ENCODE measurements at regions not wholly inside any gene's neighbourhood (a gene's known extent, or its start where the extent isn't known, plus 50 kb on each side); places are given as distances from the start of the nearest gene placed in this dataset.

DNA sequence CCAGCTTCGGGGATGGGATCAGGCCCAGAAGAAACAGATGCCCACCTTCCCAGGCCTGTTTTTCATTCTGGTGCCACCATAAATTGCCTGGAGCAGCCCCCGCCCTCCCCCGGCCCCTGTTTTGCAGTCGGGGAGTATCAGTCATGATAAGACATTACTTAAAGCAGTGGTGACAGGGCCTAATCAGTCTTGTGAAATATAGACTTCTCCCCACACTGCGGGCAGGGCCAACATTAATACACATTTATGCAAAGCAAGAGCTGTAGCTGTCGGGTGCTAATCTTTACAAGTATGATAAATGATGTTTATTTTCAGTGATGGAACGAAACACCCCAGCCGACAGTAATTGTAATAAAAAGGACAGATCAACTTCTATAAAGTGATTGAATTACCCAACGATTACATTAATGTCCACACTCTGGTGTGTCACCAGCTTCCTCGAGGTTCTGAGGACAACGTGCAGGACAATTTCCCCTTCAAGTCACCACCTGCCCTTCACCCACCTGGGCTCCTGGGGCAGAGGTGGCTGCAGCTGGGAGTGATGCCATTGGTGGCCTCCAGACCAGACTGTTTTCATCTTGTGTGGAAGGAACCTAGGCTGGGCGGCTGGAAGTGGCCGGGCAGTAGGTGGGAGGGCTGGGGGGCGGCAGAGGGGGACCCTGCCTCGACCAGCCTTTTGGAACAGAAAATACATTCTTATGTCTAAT, 226.0 kb downstream of the TFCP2L1 start:
- WGBS, 2 donors: 82 to 88% methylated on average over 15 of the region's 15 CpGs

DNA sequence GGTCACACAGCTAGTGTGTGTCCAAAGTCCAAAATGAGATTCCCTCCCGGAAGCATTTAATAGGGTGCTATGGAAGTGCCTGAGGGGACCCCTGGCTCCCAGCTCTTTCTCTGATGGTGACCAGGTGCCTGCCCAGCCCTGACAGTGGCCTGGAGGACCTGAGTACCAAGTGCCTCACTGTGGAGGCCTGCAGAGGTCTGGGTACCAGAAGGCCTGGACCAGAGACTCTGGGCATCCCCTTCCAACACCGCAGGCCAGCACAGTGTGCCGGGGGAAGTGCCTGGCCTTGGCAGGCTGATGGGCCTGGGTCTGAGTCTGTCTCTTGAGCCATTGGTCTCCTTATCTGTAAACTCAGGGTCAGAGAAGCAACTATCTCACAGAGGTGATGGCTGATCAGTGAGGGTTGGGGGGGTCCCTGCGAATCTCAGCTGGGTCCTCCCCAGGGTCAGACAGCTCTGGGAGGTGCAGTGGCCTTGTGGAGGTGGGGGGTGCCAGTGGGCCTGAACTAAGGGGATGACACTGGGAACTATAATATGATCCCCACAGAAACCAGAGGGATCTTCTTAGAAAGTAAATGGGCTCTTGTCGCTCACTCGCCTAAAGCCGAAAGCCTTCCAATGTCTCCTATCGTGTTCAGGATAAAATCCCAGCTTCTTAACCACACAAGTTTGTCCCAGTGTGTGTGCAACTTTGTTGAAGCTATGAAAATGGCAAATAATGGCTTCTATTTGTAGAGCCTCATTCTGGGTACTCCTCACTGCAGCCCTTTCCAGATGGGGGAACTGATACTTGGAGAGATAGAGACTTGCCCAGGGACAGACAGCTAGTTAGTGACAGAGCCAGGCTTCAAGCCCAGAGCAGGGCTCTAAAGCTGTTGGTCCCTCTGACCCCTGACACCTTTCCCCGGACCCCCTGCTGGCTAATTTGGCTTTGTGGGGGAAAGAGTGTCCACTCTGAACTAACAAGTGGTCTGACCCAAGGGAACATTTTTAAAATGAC, 225.1 kb downstream of the TFCP2L1 start:
- 88 to 89% methylated on average over 9 of the region's 9 CpGs for WGBS, 2 donors
- no peak for DNase-seq (ENCODE audit: low spot score in 2 of 2)
- no peaks in the 10 kb centered on the region for H3K36me3 ChIP-seq
- no peaks in the 10 kb centered on the region for H3K9me3 ChIP-seq
- no peaks in the 10 kb centered on the region for H3K27me3 ChIP-seq
- H3K4me1 ChIP-seq: no peaks in the 10 kb centered on the region
- no peak overlapping the region for H3K27ac ChIP-seq
- H3K4me3 ChIP-seq: no peak overlapping the region
- TF ChIP-seq, protein P1, sequence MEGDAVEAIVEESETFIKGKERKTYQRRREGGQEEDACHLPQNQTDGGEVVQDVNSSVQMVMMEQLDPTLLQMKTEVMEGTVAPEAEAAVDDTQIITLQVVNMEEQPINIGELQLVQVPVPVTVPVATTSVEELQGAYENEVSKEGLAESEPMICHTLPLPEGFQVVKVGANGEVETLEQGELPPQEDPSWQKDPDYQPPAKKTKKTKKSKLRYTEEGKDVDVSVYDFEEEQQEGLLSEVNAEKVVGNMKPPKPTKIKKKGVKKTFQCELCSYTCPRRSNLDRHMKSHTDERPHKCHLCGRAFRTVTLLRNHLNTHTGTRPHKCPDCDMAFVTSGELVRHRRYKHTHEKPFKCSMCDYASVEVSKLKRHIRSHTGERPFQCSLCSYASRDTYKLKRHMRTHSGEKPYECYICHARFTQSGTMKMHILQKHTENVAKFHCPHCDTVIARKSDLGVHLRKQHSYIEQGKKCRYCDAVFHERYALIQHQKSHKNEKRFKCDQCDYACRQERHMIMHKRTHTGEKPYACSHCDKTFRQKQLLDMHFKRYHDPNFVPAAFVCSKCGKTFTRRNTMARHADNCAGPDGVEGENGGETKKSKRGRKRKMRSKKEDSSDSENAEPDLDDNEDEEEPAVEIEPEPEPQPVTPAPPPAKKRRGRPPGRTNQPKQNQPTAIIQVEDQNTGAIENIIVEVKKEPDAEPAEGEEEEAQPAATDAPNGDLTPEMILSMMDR (IDR thresholded peaks at IDR 0.05): no peak
- no peak for TF ChIP-seq EP300 (IDR thresholded peaks at IDR 0.05)
- no peak for TF ChIP-seq POLR2A (IDR thresholded peaks at IDR 0.05)

More for the DNA sequence above, 226.0 kb downstream of the TFCP2L1 start:
- no peak for DNase-seq (ENCODE audit: low spot score in 2 of 2)
- TF ChIP-seq, protein P1 (IDR thresholded peaks at IDR 0.05): no peak
- TF ChIP-seq POLR2A (IDR thresholded peaks at IDR 0.05) (no peak), EP300 (IDR thresholded peaks at IDR 0.05) (no peak)
- Histone ChIP-seq H3K27me3 (no peaks in the 10 kb centered on the region), H3K27ac (no peak overlapping the region), H3K4me3 (no peak overlapping the region), H3K9me3 (peaks cover 0 to under 1% (median 0%) of the 10 kb centered on the region in 4 donors), H3K36me3 (no peaks in the 10 kb centered on the region), H3K4me1 (no peaks in the 10 kb centered on the region)

DNA sequence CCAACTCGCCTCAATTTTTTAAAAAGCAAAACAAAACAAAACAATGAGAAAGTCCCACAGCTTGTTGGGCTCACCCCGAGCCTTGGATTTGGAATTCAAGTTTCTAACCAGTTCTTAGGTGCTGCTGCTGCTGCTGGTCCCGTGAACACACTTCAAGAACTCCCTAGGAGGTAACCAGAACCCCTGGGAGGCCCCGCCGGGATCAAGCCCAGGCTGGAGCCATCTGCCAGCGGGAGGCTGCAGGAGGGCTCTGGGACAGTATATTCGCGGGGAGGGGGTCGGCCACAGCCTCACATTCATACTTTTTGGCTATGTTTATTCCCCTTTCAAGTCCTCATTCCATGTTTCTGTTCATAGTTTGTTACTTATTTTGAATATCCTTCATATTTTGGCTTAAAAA, 223.4 kb downstream of the TFCP2L1 start:
- H3K9me3 ChIP-seq: no peaks in the 10 kb centered on the region
- no peak overlapping the region for H3K27ac ChIP-seq
- no peaks in the 10 kb centered on the region for H3K36me3 ChIP-seq
- H3K4me3 ChIP-seq: no peak overlapping the region
- 67 to 71% methylated on average over 9 of the region's 9 CpGs for WGBS, 2 donors
- TF ChIP-seq POLR2A (IDR thresholded peaks at IDR 0.05): no peak
- no peak for TF ChIP-seq EP300 (IDR thresholded peaks at IDR 0.05)
- TF ChIP-seq, protein P1 (IDR thresholded peaks at IDR 0.05): no peak
- DNase-seq (ENCODE audit: low spot score in 2 of 2): no peak
- no peaks in the 10 kb centered on the region for H3K27me3 ChIP-seq
- no peaks in the 10 kb centered on the region for H3K4me1 ChIP-seq

DNA sequence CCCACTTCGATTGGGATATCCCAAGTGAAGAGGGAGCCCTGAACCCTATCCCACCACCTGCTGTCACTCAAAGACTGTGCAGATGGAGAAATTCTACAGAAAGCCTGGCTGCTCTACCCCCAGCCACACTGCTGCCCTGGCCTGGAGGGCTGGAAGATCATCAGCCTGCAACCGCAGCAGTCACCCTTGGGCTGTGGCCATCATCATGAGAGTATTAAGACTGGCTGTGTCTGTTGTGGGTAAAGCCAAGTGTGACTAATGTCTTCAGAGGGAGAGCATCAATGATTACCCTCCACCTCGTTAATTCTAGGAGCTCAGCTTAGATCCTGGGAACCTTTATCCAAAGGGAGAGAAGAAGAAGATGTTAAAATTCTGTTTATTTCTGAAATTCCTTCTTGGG, 221.5 kb downstream of the TFCP2L1 start:
- 43 to 68% methylated on average over 3 of the region's 3 CpGs for WGBS, 2 donors
- Histone ChIP-seq H3K9me3 (no peaks in the 10 kb centered on the region), H3K36me3 (no peaks in the 10 kb centered on the region), H3K27ac (no peak overlapping the region), H3K4me1 (no peaks in the 10 kb centered on the region), H3K27me3 (no peaks in the 10 kb centered on the region), H3K4me3 (no peak overlapping the region)
- no peak for DNase-seq (ENCODE audit: low spot score in 2 of 2)
- TF ChIP-seq, protein P1 (IDR thresholded peaks at IDR 0.05): no peak
- TF ChIP-seq POLR2A (IDR thresholded peaks at IDR 0.05) (no peak), EP300 (IDR thresholded peaks at IDR 0.05) (no peak)

DNA sequence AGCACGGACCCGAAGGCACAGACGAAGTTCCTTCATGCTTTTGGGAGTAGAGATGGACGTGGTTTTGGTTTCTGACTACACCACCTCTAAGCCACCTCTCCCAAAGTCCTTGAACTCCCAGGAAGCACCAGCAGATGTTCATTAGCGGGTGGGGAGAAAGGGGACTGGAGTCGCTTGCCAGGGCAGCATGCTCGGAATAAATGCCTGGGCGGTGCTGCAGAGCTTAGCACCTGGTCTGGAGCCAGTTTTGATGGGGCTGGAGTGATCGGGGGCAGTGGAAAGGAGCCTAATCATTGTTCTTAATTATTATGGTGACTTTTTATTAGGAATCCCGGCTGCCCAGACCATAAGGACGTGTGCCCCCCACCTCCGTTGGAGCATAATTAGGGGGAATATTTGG, 220.8 kb downstream of the TFCP2L1 start:
- 76 to 85% methylated on average over 12 of the region's 12 CpGs for WGBS, 2 donors
- no peaks in the 10 kb centered on the region for H3K27me3 ChIP-seq
- H3K4me1 ChIP-seq: no peaks in the 10 kb centered on the region
- H3K27ac ChIP-seq: no peak overlapping the region
- TF ChIP-seq, protein P1 (IDR thresholded peaks at IDR 0.05): no peak
- no peak for TF ChIP-seq EP300 (IDR thresholded peaks at IDR 0.05)
- TF ChIP-seq POLR2A (IDR thresholded peaks at IDR 0.05): no peak
- no peak overlapping the region for H3K4me3 ChIP-seq
- H3K9me3 ChIP-seq: no peaks in the 10 kb centered on the region
- H3K36me3 ChIP-seq: no peaks in the 10 kb centered on the region
- DNase-seq (ENCODE audit: low spot score in 2 of 2): no peak
